Inferior parietal cortex (tissue), 1 donor: ENCODE measurements at regions not wholly inside any gene's neighbourhood (a gene's known extent, or its start where the extent isn't known, plus 50 kb on each side); places are given as distances from the start of the nearest gene placed in this dataset.

Source experiments
- DNase-seq: peaks from one replicate; pipeline ENCODE4 v3.0.0-alpha.2; 2016; ENCODE audit errors: extremely low spot score

DNA sequence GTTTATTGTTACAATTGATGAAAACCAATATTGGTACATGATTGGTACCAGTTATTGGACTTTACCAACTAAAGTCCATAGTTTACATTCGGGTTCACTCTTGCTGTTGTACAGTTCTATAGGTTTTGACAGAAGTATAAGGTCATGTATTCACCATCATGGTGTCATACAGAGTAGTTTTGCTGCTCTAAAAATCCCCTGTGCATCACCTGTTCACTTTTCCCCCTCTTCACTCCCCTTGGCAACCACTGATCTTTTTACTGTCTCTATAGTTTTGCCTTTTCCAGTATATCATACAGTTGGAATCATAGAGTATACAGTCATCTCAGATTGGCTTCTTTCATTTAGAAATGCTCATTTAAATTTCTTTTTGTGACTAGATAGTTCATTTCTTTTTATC lies 51.2 kb upstream of the MED4 start:
- no peak for DNase-seq
